GM06990 (cell line): ENCODE measurements at regions not wholly inside any gene's neighbourhood (a gene's known extent, or its start where the extent isn't known, plus 50 kb on each side); places are given as distances from the start of the nearest gene placed in this dataset.

Experiments
- DNase-seq: peaks from one replicate; pipeline ENCODE4 v3.0.0-alpha.2; 2011; ENCODE audit not compliant: insufficient read length; ENCODE audit errors: extremely low read depth
- H3K27me3 ChIP-seq: replicated peaks from 2 replicates; pipeline ENCODE4 v1.6.0; 2011; ENCODE audit warnings: low read length; ENCODE audit not compliant: control insufficient read depth, insufficient read depth
- H3K36me3 ChIP-seq: 2 replicates; pipeline ENCODE4 v1.5.1; 2011; ENCODE audit warnings: low read length; ENCODE audit not compliant: control insufficient read depth, insufficient read depth
- H3K4me3 ChIP-seq: replicated peaks from 2 replicates; pipeline ENCODE4 v1.5.1; 2011; ENCODE audit warnings: low read depth, mild to moderate bottlenecking, control low read depth, low read length
- CTCF ChIP-seq: IDR thresholded peaks from 2 replicates; pipeline ENCODE4 v1.5.1; 2011; ENCODE audit warnings: low read length, control low read depth, mild to moderate bottlenecking, inconsistent platforms; ENCODE audit not compliant: insufficient read depth, poor library complexity, severe bottlenecking

DNA sequence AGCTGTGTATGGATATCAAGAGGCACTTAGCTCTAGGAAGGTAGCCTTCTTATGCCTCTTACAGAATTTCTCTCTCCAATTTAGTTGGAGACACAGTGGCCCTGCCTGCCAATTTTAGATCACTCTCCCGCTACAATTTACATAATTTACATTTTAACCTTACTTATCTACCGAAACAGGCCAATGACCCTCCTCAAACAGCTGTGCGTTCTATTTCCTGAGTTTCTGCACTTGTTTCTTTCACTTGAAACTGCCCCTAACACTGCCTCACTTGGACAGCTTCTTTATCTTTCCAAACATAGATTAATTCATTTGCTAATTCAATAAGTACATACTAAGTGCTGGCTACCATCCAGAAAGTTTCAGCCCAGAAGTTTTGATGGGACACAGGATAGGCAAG, 52.9 kb upstream of the HDDC2 start:
- Histone ChIP-seq H3K27me3 (no peaks in the 10 kb centered on the region), H3K4me3 (no peak overlapping the region), H3K36me3 (no peaks in the 10 kb centered on the region)
- TF ChIP-seq CTCF, result no peak
- no peak for DNase-seq

DNA sequence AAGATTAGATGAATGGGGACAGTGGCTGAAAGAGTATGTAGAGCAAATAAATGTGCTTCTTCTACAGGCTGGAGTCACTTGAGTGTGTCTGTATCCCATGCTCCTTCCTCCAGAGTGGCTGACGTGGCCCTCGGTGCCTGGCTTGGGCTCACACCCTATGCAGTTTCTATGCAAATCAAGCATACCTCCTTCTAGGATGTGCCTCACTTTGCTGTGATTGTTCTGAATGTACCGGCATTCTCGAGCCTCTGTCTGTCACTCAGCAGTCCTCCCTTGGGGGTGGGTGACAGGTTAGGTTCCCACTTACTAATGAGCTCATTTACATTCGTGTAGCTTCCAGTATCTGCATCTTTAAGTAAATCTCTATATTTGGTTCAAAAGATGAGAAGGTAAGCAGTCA, 55.1 kb upstream of the HDDC2 start:
- H3K36me3 ChIP-seq, result no peaks in the 10 kb centered on the region
- no peak for TF ChIP-seq CTCF
- no peak overlapping the region for H3K4me3 ChIP-seq
- DNase-seq, result no peak
- H3K27me3 ChIP-seq, result no peaks in the 10 kb centered on the region

DNA sequence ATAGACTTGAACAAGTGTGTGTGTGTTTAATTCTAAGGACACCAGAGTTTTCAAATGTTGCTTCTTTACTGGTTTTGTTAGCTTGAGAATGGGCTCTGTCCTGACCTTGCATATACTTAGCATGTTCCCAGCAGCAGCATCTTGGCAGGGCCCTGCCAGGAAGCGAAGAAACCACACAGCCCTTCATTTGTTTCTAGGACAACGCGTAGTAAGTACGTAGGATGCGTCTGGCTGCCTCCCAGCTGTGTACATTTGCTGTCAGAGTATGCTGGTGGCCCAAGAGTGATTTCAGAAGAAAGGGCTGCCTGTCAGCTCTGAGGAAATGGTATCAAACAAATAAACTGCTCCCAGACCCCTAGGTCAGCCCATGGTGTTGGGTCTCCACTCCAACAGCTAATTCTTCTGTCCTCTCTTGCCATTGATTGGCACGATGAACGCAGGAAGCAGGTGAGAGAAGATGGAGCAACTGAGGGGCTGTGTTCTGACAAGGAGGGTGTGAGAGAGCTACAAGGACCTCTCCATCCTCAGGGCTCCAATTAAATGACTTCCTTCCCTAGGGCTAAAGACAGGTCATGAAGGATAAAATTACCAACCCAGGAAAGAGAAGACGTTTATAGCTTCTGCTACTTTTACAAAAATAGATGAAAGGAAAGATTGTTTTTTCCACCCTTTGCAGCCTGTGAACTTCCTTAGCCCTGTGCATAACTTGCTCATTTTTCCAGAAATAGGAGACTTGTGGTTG, 55.9 kb upstream of the HDDC2 start:
- Histone ChIP-seq H3K36me3 (no peaks in the 10 kb centered on the region), H3K4me3 (no peak overlapping the region), H3K27me3 (no peaks in the 10 kb centered on the region)
- TF ChIP-seq CTCF, result no peak
- DNase-seq, result no peak

- H3K36me3 ChIP-seq, result no peaks in the 10 kb centered on the region
- DNase-seq, result no peak
- peaks cover 4% of the 10 kb centered on the region for H3K27me3 ChIP-seq
- no peak for TF ChIP-seq CTCF
- H3K4me3 ChIP-seq, result no peak overlapping the region
Observed at GRCh38 chr6:125358898-125359297, 57.1 kb upstream of the HDDC2 start.

GRCh38 chr6:125361868-125362267, 60.1 kb upstream of the HDDC2 start:
- Histone ChIP-seq H3K4me3 (no peak overlapping the region), H3K36me3 (no peaks in the 10 kb centered on the region), H3K27me3 (peaks cover 4% of the 10 kb centered on the region)
- TF ChIP-seq CTCF, result no peak
- no peak for DNase-seq
